ENCODE measurements at regions not wholly inside any gene's neighbourhood (a gene's known extent, or its start where the extent isn't known, plus 50 kb on each side); places are given as distances from the start of the nearest gene placed in this dataset.

DNA sequence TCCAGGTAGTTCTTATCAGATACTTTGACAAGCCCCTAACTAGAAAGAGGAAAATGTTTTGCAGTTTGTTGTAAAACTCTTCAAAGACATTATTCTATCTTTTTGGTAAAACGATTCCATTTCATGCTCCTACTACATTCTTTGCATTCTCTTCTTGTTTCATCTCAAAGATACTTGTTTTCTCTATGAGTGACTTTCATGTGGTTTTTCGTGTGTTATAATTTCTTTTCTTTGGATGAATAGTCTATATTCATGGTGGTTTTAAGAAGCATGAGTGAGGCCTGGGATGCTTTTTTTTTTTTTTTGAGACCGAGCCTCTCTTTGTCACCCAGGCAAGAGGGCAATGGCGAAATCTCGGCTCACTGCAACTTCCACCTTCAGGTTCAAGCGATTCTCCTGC lies 292.5 kb upstream of the LYZL1 start:
- no peak for ATAC-seq
- BruUV-seq (replicated peaks), result no TSS peak
- no peaks in the 10 kb centered on the region for H4K20me1 ChIP-seq (ENCODE audit: control insufficient read depth, insufficient read depth)
- in situ Hi-C loops (cut with MboI) (no loop called here), intact Hi-C loops (cut with micrococcal nuclease; ENCODE audit: unreplicated experiment) (no loop called here)
- H3K9me3 ChIP-seq (replicated peaks; ENCODE audit: control insufficient read depth, insufficient read depth, low read length), result no peaks in the 10 kb centered on the region
- ChIA-PET POLR2A (no interaction called here), RAD21 (ENCODE audit: unreplicated experiment) (no interaction called here), SMC1A (ENCODE audit: uncharacterized antibody, unreplicated experiment) (no interaction called here), CTCF (no interaction called here)
- FAIRE-seq, result no peak
- H3K79me2 ChIP-seq (ENCODE audit: control insufficient read depth, insufficient read depth, low read length), result no peaks in the 10 kb centered on the region
- H3K4me1 ChIP-seq (ENCODE audit: control insufficient read depth, insufficient read depth, low read length), result no peaks in the 10 kb centered on the region
- H3K9ac ChIP-seq (ENCODE audit: control insufficient read depth, insufficient read depth, low read length), result no peak overlapping the region
- WGBS (ENCODE audit: insufficient coverage, insufficient replicate concordance, low lambda C conversion rate, missing lambda C conversion rate), result 30% methylated on average over 5 of the region's 6 CpGs
- no peaks in the 10 kb centered on the region for H3K27me3 ChIP-seq (replicated peaks in 1 of 2; ENCODE audit: control insufficient read depth in 2 of 2, insufficient read depth in 2 of 2, low read length in 1 of 2)
- H3K4me2 ChIP-seq (ENCODE audit: control insufficient read depth, insufficient read depth), result no peak overlapping the region
- no peak overlapping the region for H3K4me3 ChIP-seq
- no peak overlapping the region for H2AFZ ChIP-seq (ENCODE audit: control insufficient read depth, low read depth, low read length)
- no peak overlapping the region for H3K27ac ChIP-seq (ENCODE audit: control insufficient read depth, insufficient read depth)
- no peak for DNase-seq (ENCODE audit: low read depth, low spot score)
- no peaks in the 10 kb centered on the region for H3K36me3 ChIP-seq (ENCODE audit: control insufficient read depth in 2 of 2, insufficient read depth in 2 of 2, low read length in 1 of 2)
- TF ChIP-seq, protein P1, sequence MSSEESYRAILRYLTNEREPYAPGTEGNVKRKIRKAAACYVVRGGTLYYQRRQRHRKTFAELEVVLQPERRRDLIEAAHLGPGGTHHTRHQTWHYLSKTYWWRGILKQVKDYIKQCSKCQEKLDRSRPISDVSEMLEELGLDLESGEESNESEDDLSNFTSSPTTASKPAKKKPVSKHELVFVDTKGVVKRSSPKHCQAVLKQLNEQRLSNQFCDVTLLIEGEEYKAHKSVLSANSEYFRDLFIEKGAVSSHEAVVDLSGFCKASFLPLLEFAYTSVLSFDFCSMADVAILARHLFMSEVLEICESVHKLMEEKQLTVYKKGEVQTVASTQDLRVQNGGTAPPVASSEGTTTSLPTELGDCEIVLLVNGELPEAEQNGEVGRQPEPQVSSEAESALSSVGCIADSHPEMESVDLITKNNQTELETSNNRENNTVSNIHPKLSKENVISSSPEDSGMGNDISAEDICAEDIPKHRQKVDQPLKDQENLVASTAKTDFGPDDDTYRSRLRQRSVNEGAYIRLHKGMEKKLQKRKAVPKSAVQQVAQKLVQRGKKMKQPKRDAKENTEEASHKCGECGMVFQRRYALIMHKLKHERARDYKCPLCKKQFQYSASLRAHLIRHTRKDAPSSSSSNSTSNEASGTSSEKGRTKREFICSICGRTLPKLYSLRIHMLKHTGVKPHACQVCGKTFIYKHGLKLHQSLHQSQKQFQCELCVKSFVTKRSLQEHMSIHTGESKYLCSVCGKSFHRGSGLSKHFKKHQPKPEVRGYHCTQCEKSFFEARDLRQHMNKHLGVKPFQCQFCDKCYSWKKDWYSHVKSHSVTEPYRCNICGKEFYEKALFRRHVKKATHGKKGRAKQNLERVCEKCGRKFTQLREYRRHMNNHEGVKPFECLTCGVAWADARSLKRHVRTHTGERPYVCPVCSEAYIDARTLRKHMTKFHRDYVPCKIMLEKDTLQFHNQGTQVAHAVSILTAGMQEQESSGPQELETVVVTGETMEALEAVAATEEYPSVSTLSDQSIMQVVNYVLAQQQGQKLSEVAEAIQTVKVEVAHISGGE (CRISPR knock-in tag; IDR thresholded peaks at IDR 0.05), result no peak
- TF ChIP-seq, protein P2, sequence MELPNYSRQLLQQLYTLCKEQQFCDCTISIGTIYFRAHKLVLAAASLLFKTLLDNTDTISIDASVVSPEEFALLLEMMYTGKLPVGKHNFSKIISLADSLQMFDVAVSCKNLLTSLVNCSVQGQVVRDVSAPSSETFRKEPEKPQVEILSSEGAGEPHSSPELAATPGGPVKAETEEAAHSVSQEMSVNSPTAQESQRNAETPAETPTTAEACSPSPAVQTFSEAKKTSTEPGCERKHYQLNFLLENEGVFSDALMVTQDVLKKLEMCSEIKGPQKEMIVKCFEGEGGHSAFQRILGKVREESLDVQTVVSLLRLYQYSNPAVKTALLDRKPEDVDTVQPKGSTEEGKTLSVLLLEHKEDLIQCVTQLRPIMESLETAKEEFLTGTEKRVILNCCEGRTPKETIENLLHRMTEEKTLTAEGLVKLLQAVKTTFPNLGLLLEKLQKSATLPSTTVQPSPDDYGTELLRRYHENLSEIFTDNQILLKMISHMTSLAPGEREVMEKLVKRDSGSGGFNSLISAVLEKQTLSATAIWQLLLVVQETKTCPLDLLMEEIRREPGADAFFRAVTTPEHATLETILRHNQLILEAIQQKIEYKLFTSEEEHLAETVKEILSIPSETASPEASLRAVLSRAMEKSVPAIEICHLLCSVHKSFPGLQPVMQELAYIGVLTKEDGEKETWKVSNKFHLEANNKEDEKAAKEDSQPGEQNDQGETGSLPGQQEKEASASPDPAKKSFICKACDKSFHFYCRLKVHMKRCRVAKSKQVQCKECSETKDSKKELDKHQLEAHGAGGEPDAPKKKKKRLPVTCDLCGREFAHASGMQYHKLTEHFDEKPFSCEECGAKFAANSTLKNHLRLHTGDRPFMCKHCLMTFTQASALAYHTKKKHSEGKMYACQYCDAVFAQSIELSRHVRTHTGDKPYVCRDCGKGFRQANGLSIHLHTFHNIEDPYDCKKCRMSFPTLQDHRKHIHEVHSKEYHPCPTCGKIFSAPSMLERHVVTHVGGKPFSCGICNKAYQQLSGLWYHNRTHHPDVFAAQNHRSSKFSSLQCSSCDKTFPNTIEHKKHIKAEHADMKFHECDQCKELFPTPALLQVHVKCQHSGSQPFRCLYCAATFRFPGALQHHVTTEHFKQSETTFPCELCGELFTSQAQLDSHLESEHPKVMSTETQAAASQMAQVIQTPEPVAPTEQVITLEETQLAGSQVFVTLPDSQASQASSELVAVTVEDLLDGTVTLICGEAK (IDR thresholded peaks at IDR 0.05; ENCODE audit: borderline replicate concordance), result no peak
- TF ChIP-seq MTA3 (IDR thresholded peaks at IDR 0.05; ENCODE audit: borderline replicate concordance, low read length) (no peak), SUPT20H (IDR thresholded peaks at IDR 0.05; ENCODE audit: borderline replicate concordance, control insufficient read depth, low read depth, low read length) (no peak), SREBF2 (IDR thresholded peaks at IDR 0.05; ENCODE audit: low read length) (no peak), HDAC6 (IDR thresholded peaks at IDR 0.05; ENCODE audit: unreplicated experiment) (no peak), NR2C1 (IDR thresholded peaks at IDR 0.05) (no peak), EP300 (IDR thresholded peaks at IDR 0.05; ENCODE audit: borderline replicate concordance in 1 of 2, control insufficient read depth in 1 of 2, low read depth in 2 of 2, low read length in 2 of 2) (no peak), ZNF24 (IDR thresholded peaks at IDR 0.05) (no peak), ZNF687 (IDR thresholded peaks at IDR 0.05) (no peak), PAX5 (IDR thresholded peaks at IDR 0.05; ENCODE audit: borderline replicate concordance, low read depth, low read length) (no peak), POU2F2 (IDR thresholded peaks at IDR 0.05; ENCODE audit: borderline replicate concordance, low read depth, low read length) (no peak)

Measured in GM12878 (cell line).